ENCODE measurements at regions not wholly inside any gene's neighbourhood (a gene's known extent, or its start where the extent isn't known, plus 50 kb on each side); places are given as distances from the start of the nearest gene placed in this dataset.

GRCh38 chr13:50248516-50249143, 233.4 kb downstream of the KCNRG start:
- TF ChIP-seq CTCF (IDR thresholded peaks at IDR 0.05) (no peak), POLR2A (IDR thresholded peaks at IDR 0.05) (no peak)

Measured in body of pancreas (tissue), 4 donors.